KMS-11 (cell line): ENCODE measurements at regions not wholly inside any gene's neighbourhood (a gene's known extent, or its start where the extent isn't known, plus 50 kb on each side); places are given as distances from the start of the nearest gene placed in this dataset.

Source experiments
- H2AFZ ChIP-seq: fragments of 200-600 bp; sonication (generic); 2 replicates; pipeline ENCODE4 v1.6.1; 2016; ENCODE audit warnings: antibody characterized with exemption, mixed run types, low read depth
- H3K27ac ChIP-seq: fragments of 200-600 bp; sonication (generic); 2 replicates; pipeline ENCODE4 v1.6.1; 2016; ENCODE audit warnings: mild to moderate bottlenecking, mixed run types
- H3K27me3 ChIP-seq: fragments of 200-600 bp; sonication (generic); 2 replicates; pipeline ENCODE4 v1.6.1; 2017; ENCODE audit warnings: mild to moderate bottlenecking, low read depth, mixed run types, moderate library complexity; ENCODE audit not compliant: insufficient read depth
- H3K36me3 ChIP-seq: fragments of 200-600 bp; sonication (generic); 2 replicates; pipeline ENCODE4 v1.6.1; 2017; ENCODE audit warnings: mild to moderate bottlenecking, mixed run types; ENCODE audit not compliant: insufficient read depth
- H3K4me1 ChIP-seq: fragments of 200-600 bp; sonication (generic); 2 replicates; pipeline ENCODE4 v1.6.1; 2016; ENCODE audit warnings: mild to moderate bottlenecking, low read depth, mixed run types; ENCODE audit not compliant: poor library complexity, severe bottlenecking
- H3K4me2 ChIP-seq: fragments of 200-600 bp; sonication (generic); 2 replicates; pipeline ENCODE4 v1.7.0; 2016; ENCODE audit warnings: mild to moderate bottlenecking, mixed run types
- H3K4me3 ChIP-seq: fragments of 200-600 bp; sonication (generic); IDR thresholded peaks from 2 replicates; pipeline ENCODE4 v1.6.1; 2017; ENCODE audit warnings: low read depth, low read length, mixed read lengths; ENCODE audit not compliant: insufficient read depth
- H3K79me2 ChIP-seq: fragments of 200-600 bp; sonication (generic); 2 replicates; pipeline ENCODE4 v1.6.1; 2016; ENCODE audit warnings: low read depth, mixed run types; ENCODE audit not compliant: insufficient read depth
- H3K9ac ChIP-seq: fragments of 200-600 bp; sonication (generic); 2 replicates; pipeline ENCODE4 v1.6.1; 2016; ENCODE audit warnings: mild to moderate bottlenecking, mixed run types
- H4K20me1 ChIP-seq: fragments of 200-600 bp; sonication (generic); 2 replicates; pipeline ENCODE4 v1.6.1; 2016; ENCODE audit warnings: mild to moderate bottlenecking, mixed run types; ENCODE audit not compliant: insufficient read depth
- TF ChIP-seq, protein P1 (sequence below): fragments of 200-600 bp; sonication (generic); conservative IDR thresholded peaks from 2 replicates; pipeline ENCODE4 v1.6.1; 2017; ENCODE audit warnings: low read depth, mild to moderate bottlenecking, antibody characterized with exemption, low read length, moderate library complexity, mixed read lengths

DNA sequence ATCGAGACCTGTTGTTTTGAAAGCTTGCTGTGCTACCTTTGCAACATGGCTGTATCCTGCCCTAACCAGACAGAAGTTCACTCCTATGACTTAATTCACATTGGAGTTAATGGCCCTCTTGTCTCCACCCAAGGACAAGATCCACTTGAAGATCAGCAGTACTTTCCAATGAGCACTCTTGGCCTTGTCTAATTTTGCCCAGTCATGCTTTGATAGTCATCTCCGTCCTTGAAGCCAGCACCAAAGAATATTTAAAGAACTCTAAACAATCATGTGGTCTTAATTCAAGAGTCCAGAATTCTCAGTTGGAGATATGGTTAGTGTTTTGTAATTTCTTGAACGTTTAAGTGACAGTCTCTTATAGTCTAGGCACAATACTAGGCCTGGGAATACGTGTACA lies 775.6 kb upstream of the EEF2KMT start:
- H3K36me3 ChIP-seq: no peaks in the 10 kb centered on the region
- no peaks in the 10 kb centered on the region for H4K20me1 ChIP-seq
- no peak overlapping the region for H3K4me3 ChIP-seq
- H3K27me3 ChIP-seq: no peaks in the 10 kb centered on the region
- H3K9ac ChIP-seq: no peak overlapping the region
- no peak overlapping the region for H3K4me2 ChIP-seq
- no peaks in the 10 kb centered on the region for H3K79me2 ChIP-seq
- no peak overlapping the region for H3K27ac ChIP-seq
- no peak overlapping the region for H2AFZ ChIP-seq
- peaks cover 34% of the 10 kb centered on the region for H3K4me1 ChIP-seq
- TF ChIP-seq, protein P1, sequence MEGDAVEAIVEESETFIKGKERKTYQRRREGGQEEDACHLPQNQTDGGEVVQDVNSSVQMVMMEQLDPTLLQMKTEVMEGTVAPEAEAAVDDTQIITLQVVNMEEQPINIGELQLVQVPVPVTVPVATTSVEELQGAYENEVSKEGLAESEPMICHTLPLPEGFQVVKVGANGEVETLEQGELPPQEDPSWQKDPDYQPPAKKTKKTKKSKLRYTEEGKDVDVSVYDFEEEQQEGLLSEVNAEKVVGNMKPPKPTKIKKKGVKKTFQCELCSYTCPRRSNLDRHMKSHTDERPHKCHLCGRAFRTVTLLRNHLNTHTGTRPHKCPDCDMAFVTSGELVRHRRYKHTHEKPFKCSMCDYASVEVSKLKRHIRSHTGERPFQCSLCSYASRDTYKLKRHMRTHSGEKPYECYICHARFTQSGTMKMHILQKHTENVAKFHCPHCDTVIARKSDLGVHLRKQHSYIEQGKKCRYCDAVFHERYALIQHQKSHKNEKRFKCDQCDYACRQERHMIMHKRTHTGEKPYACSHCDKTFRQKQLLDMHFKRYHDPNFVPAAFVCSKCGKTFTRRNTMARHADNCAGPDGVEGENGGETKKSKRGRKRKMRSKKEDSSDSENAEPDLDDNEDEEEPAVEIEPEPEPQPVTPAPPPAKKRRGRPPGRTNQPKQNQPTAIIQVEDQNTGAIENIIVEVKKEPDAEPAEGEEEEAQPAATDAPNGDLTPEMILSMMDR: no peak

DNA sequence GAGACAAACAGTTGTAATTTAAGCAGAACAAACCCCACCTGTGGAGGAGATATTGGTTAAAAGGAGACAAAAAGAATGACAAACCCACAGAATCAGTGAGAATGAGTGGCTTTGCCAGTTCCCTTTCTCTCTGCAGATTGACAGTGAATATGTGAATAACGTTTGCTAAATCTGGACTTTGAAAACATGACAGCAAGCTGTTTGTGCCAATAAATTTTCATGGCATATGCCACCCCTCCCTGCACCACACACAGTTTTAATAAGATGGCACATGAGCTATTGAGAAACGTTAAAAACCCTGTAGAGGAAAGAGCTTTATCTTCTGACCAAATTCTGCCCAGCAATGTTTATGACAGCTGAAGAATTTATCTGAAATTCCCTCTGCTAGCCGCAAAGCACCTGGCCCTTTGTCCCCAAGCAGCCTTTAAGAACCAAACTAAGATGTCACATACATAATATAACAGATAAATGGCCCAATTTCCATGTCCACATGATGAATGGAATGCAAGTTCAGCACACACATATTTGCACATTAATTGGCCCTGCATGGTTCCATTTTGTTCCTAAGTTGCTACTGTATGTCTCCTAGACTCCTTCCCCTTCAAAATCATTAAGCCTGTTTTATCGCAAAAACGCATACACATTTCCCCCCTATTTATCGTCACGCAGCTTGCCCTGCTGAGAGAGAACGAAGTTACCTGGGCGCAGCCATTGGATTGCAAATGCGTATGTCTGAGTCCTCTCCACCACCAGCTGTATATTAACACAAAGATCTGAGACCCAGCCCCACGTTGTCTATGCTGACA lies 773.5 kb upstream of the EEF2KMT start:
- H3K27ac ChIP-seq: peak overlapping the region; percentile 54

DNA sequence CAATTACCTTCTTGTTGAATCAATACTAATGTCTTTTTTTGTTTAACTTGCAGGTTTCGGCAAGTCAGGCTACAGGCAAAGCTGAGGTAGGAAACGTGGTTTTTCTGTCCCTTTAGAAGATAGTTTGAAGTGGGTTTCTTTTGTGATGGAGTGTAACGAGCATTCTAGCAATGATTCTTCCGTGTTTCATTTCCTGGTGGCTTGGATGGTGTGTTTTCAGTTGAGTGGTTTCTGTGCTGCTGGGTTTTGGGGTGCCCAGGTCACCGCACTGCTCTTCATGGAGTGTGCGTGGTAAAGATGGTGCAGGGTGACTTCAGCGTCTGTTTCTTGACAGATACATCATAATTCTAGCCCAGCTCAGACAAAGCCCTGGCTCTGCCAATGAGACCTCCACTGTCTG lies 769.7 kb upstream of the EEF2KMT start:
- Histone ChIP-seq H3K79me2 (no peaks in the 10 kb centered on the region), H4K20me1 (no peaks in the 10 kb centered on the region), H3K27ac (peak overlapping the region; percentile 59), H3K4me2 (peak overlapping the region; percentile 27; the same call in 1 of the 2 replicates), H3K4me3 (no peak overlapping the region), H3K9ac (no peak overlapping the region), H2AFZ (peak overlapping the region; percentile 29; the same call in 1 of the 2 replicates), H3K27me3 (no peaks in the 10 kb centered on the region), H3K36me3 (no peaks in the 10 kb centered on the region), H3K4me1 (peaks cover 58% of the 10 kb centered on the region)
- TF ChIP-seq, protein P1: no peak

More for the DNA sequence above, 773.5 kb upstream of the EEF2KMT start:
- Histone ChIP-seq H3K27me3 (no peaks in the 10 kb centered on the region), H3K4me3 (no peak overlapping the region), H3K4me1 (peaks cover 55% of the 10 kb centered on the region), H3K9ac (no peak overlapping the region), H4K20me1 (no peaks in the 10 kb centered on the region), H3K79me2 (no peaks in the 10 kb centered on the region), H2AFZ (no peak overlapping the region), H3K4me2 (peak overlapping the region; percentile 55), H3K36me3 (no peaks in the 10 kb centered on the region)
- TF ChIP-seq, protein P1: no peak

DNA sequence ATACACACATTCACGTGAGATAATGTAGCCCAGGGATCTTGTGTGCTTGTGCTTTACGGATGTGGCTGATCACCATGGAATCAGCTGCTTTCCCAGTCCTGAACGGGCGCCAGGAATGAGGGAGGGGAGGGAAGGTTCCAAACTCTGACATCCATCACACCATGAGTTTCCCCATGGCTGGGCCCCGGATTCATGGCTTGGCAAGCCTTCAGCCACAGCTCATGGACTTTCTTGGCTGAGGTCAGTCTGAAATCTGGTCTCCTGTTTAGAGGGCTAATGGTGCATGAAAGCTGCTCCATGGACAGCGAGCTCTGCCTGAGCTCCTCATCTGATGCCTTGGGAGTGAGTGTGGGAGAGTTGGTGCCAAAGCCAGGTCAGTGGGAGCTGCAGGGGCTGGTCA lies 767.6 kb upstream of the EEF2KMT start:
- Histone ChIP-seq H3K4me2 (no peak overlapping the region), H2AFZ (no peak overlapping the region), H3K27me3 (no peaks in the 10 kb centered on the region), H3K4me3 (no peak overlapping the region), H4K20me1 (no peaks in the 10 kb centered on the region), H3K27ac (no peak overlapping the region), H3K79me2 (no peaks in the 10 kb centered on the region), H3K9ac (no peak overlapping the region), H3K4me1 (peaks cover 39% of the 10 kb centered on the region), H3K36me3 (no peaks in the 10 kb centered on the region)
- TF ChIP-seq, protein P1: no peak
